ENCODE measurements at regions not wholly inside any gene's neighbourhood (a gene's known extent, or its start where the extent isn't known, plus 50 kb on each side); places are given as distances from the start of the nearest gene placed in this dataset.

DNA sequence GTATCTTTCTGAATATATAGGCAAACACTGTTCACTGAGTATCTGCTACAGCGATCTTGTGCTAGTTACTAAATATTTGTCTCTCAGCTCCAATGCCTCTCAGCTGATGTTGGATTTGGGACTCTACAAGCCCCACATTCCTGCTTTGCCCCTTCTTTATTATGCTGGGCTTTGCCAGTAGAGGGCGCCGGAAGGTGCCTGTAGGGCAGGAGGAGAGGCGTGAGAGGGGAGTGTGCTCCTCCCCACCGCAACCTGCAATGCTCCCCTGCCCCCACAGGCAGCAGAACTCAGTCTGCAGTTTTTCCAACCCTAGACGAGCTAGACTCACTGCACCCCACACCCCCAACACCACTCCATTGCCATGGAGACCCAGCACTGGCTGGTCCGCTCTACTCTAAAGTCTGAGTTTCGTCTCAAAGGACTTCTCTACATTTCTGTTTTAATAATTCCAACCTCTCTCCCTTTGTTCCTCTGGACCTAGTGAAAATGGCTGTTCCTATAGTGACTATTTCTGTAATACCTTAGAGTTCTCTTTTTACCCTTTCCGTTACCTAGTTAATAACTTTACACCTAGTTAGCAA is 337.6 kb downstream of the CCSER2 start:
- H3K4me2 ChIP-seq (ENCODE audit: insufficient read depth, insufficient read length, low read length), result no peak overlapping the region
- no peak overlapping the region for H3K14ac ChIP-seq (ENCODE audit: insufficient read depth, low read length)
- H3K4me1 ChIP-seq (ENCODE audit: insufficient read depth, low read length), result peaks cover 4% of the 10 kb centered on the region
- H2BK15ac ChIP-seq (ENCODE audit: low read depth, low read length), result no peak overlapping the region
- H2BK12ac ChIP-seq (ENCODE audit: insufficient read length, low read depth, low read length), result no peak overlapping the region
- peaks cover 6 to 8% of the 10 kb centered on the region in 2 experiments for H3K4me1 Mint-ChIP-seq
- no peak overlapping the region for H2AK5ac ChIP-seq (ENCODE audit: insufficient read length, low read length)
- H4K5ac ChIP-seq (ENCODE audit: insufficient read length, low read depth, low read length), result no peak overlapping the region
- H3T11ph ChIP-seq (ENCODE audit: low read length), result no peak overlapping the region
- DNase-seq, result peak; percentile 86
- no peaks in the 10 kb centered on the region for H3K79me1 ChIP-seq (ENCODE audit: insufficient read depth, low read depth, low read length, poor library complexity, severe bottlenecking)
- H4K91ac ChIP-seq (ENCODE audit: insufficient read length, low read depth, low read length), result no peak overlapping the region
- H3K36me3 Mint-ChIP-seq (ENCODE audit: insufficient read depth in 1 of 3, low read depth in 3 of 3), result no peaks in the 10 kb centered on the region
- peaks cover 1% of the 10 kb centered on the region; the same call in 1 of the 2 replicates for H3K27me3 Mint-ChIP-seq (ENCODE audit: low read depth)
- H3K79me2 ChIP-seq (ENCODE audit: insufficient read depth, low read length), result no peaks in the 10 kb centered on the region
- H3K9me3 Mint-ChIP-seq, result no peaks in the 10 kb centered on the region
- H3K27me3 ChIP-seq (ENCODE audit: insufficient read depth, low read length), result no peaks in the 10 kb centered on the region
- WGBS (ENCODE audit: extremely low coverage, insufficient read length, low lambda C conversion rate), result no CpG with 5 or more reads among the region's 9 CpGs
- H2BK5ac ChIP-seq (ENCODE audit: insufficient read length, low read length), result no peak overlapping the region
- H2BK120ac ChIP-seq (ENCODE audit: low read depth, low read length, poor library complexity, severe bottlenecking), result no peak overlapping the region
- no peak overlapping the region for H4K8ac ChIP-seq (replicated peaks; ENCODE audit: insufficient read length, low read depth, low read length)
- H3K18ac ChIP-seq (ENCODE audit: insufficient read length, low read depth, low read length), result no peak overlapping the region
- H3K9me3 ChIP-seq (ENCODE audit: control insufficient read depth, low read depth, low read length), result no peaks in the 10 kb centered on the region
- H3K27ac Mint-ChIP-seq, result no peak overlapping the region
- no peaks in the 10 kb centered on the region for H4K20me1 ChIP-seq (ENCODE audit: control insufficient read depth, insufficient read depth, insufficient read length)
- no peak overlapping the region for H3K4me3 Mint-ChIP-seq
- H3K9ac ChIP-seq (ENCODE audit: extremely low read depth, insufficient read length, low read length), result no peak overlapping the region
- peak overlapping the region; percentile 78 for H2AFZ ChIP-seq (ENCODE audit: low read length)
- no peak overlapping the region for H3K23ac ChIP-seq (ENCODE audit: insufficient read length, low read depth, low read length)
- H3K56ac ChIP-seq (ENCODE audit: insufficient read length, low read depth, low read length), result no peak overlapping the region
- H3K27ac ChIP-seq (ENCODE audit: insufficient read length, low read depth, low read length), result no peak overlapping the region
- H2BK20ac ChIP-seq (ENCODE audit: low read depth, low read length, poor library complexity, severe bottlenecking), result no peak overlapping the region
- no peaks in the 10 kb centered on the region for H3K23me2 ChIP-seq (ENCODE audit: insufficient read length, low read depth, low read length, poor library complexity, severe bottlenecking)
- H3K4ac ChIP-seq (ENCODE audit: low read depth, low read length), result no peak overlapping the region
- TF ChIP-seq, protein P1, sequence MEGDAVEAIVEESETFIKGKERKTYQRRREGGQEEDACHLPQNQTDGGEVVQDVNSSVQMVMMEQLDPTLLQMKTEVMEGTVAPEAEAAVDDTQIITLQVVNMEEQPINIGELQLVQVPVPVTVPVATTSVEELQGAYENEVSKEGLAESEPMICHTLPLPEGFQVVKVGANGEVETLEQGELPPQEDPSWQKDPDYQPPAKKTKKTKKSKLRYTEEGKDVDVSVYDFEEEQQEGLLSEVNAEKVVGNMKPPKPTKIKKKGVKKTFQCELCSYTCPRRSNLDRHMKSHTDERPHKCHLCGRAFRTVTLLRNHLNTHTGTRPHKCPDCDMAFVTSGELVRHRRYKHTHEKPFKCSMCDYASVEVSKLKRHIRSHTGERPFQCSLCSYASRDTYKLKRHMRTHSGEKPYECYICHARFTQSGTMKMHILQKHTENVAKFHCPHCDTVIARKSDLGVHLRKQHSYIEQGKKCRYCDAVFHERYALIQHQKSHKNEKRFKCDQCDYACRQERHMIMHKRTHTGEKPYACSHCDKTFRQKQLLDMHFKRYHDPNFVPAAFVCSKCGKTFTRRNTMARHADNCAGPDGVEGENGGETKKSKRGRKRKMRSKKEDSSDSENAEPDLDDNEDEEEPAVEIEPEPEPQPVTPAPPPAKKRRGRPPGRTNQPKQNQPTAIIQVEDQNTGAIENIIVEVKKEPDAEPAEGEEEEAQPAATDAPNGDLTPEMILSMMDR (conservative IDR thresholded peaks at IDR 0.05), result peak; percentile 96

All from H9 (cell line).